Activated CD4-positive, alpha-beta T cell treated with anti-CD3 and anti-CD28 coated beads for 36 hours (primary cell): ENCODE measurements at regions not wholly inside any gene's neighbourhood (a gene's known extent, or its start where the extent isn't known, plus 50 kb on each side); places are given as distances from the start of the nearest gene placed in this dataset.
"Not testable (repeated sequence)": the region's sequence is repeated elsewhere in the genome, so short reads cannot be mapped to it uniquely, and the experiment has no call there.

Experiments
- ATAC-seq: fragments of 200-7000 bp; cut with Tn5 transposase; one replicate; pipeline ENCODE4 v1.10.0; 2021; ENCODE audit warnings: mild to moderate bottlenecking, moderate library complexity
- CTCF ChIA-PET: fragments of 350-600 bp; sonication (Branson Sonifier 250); formaldehyde crosslinking; loops from one replicate; lab custom pipeline; 2021; ENCODE audit warnings: antibody characterized with exemption; lab: Charles Lee
- POLR2A ChIA-PET: fragments of 350-600 bp; sonication (Branson Sonifier 250); formaldehyde crosslinking; loops from one replicate; lab custom pipeline; 2021; ENCODE audit warnings: antibody characterized with exemption, inconsistent platforms; lab: Charles Lee
- DNase-seq: peaks from one replicate; pipeline ENCODE4 v3.0.0-alpha.2; 2020
- H3K27ac Mint-ChIP-seq: one replicate; pipeline ENCODE4 v1.8.0; 2021; ENCODE audit warnings: mixed read lengths
- H3K27me3 Mint-ChIP-seq: one replicate; pipeline ENCODE4 v1.8.0; 2021; ENCODE audit warnings: mixed read lengths
- H3K36me3 Mint-ChIP-seq: one replicate; pipeline ENCODE4 v1.8.0; 2021; ENCODE audit warnings: low read depth, mixed read lengths
- H3K4me1 Mint-ChIP-seq: one replicate; pipeline ENCODE4 v1.8.0; 2021; ENCODE audit warnings: mixed read lengths
- H3K4me3 Mint-ChIP-seq: one replicate; pipeline ENCODE4 v1.8.0; 2021; ENCODE audit warnings: mild to moderate bottlenecking, moderate library complexity, mixed read lengths
- H3K9me3 Mint-ChIP-seq: one replicate; pipeline ENCODE4 v1.8.0; 2021; ENCODE audit warnings: low read depth, mixed read lengths
- intact Hi-C, 2 experiments: fragments of 100-400 bp; cut with DNase I in 1 of 2; cut with micrococcal nuclease in 1 of 2; formaldehyde crosslinking; loops; one replicate each; pipeline versions ENCODE4 v1.14.2 to v1.15.1; 2022 to 2024; cut with DNase I, micrococcal nuclease

DNA sequence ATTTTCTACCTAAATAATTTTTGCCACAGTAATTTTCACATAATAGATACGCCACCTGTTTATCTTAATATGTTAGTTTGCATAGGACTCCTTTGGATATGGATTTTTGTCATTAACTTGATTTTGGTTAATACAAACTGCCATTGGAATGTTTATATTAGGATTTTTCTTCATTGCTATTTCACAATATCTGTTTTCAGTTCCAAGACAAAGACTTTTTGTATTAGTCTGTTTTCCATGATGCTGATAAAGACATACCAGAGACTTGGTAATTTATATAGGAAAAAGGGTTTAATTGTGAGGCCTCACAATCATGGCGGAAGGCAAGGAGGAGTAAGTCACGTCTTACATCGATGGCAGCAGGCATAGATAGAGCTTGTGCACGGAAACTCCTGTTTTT lies 503.1 kb upstream of the TMEFF2 start:
- POLR2A ChIA-PET = no interaction called here
- CTCF ChIA-PET = no interaction called here
- intact Hi-C loops = no loop called here

DNA sequence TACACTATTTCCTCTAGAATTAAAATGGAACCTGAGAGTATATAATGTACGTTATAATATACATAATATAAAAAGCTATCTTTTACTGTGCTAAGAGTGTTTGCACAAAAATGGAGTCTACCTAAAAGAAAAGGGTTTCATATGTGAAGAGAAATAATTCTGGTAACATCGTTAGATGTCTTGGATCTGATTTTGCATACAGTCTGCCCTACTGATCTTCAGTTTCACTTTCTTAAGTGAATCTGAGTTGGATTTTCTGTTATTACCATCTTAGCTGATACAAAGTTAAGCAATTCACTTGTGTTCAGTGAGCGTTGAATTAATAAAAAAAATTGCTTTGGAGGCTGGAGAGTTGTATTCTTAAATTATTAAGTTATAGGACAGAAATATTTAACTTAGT lies 502.1 kb upstream of the TMEFF2 start:
- DNase-seq (no peak), ATAC-seq (no peak)
- Mint-ChIP-seq H3K4me1 (no peaks in the 10 kb centered on the region), H3K27ac (no peak overlapping the region), H3K36me3 (no peaks in the 10 kb centered on the region), H3K9me3 (no peaks in the 10 kb centered on the region), H3K4me3 (no peak overlapping the region), H3K27me3 (no peaks in the 10 kb centered on the region)
- ChIA-PET CTCF (no interaction called here), POLR2A (no interaction called here)
- intact Hi-C loops = no loop called here

More for the DNA sequence above, 503.1 kb upstream of the TMEFF2 start:
- Mint-ChIP-seq H3K4me3 (no peak overlapping the region), H3K4me1 (no peaks in the 10 kb centered on the region), H3K36me3 (no peaks in the 10 kb centered on the region), H3K9me3 (no peaks in the 10 kb centered on the region), H3K27me3 (no peaks in the 10 kb centered on the region), H3K27ac (no peak overlapping the region)
- no peak for ATAC-seq
- DNase-seq = no peak

DNA sequence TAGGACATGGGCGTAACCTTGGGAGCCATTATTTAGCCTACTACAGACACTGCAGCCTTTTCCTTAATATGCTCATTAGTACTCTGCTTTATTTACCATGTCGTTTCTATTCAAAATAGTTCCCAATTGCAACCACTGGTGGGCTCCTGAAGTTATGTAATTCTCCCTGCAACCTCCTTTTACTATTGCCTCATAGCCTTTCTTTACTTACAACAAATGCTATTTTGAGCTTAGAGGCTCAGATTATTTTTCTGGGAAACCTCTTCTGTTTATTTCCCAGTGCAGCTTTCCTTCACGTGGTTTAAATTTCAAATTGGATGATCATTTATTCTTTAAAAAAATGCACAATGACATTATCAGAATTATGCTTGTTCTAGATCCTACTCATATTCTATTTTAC lies 492.3 kb upstream of the TMEFF2 start:
- intact Hi-C loops = no loop called here
- POLR2A ChIA-PET = interaction anchor here (0.7 kb wide), 1 partner anchor 1185 kb away, joined by 3 read pairs; no protein-coding TSS in a partner anchor
- Mint-ChIP-seq H3K4me1 (no peaks in the 10 kb centered on the region), H3K36me3 (no peaks in the 10 kb centered on the region), H3K4me3 (no peak overlapping the region), H3K27ac (no peak overlapping the region), H3K27me3 (no peaks in the 10 kb centered on the region), H3K9me3 (no peaks in the 10 kb centered on the region)
- ATAC-seq (no peak), DNase-seq (no peak)
- CTCF ChIA-PET = no interaction called here

DNA sequence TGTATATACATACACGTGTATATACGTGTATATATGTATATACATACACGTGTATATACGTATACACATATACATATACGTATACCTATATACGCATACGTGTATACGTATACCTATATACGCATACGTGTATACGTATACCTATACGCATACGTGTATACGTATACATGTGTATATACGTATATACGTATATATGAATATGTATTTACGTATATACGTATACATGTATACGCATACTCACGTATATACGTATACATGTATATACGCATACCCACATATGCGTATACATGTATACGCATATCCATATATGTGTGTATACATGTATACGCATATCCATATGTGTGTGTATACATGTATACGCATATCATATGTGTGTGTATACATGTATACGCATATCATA lies 487.8 kb upstream of the TMEFF2 start:
- POLR2A ChIA-PET, ATAC-seq, CTCF ChIA-PET, H3K4me1 Mint-ChIP-seq, H3K27me3 Mint-ChIP-seq, H3K9me3 Mint-ChIP-seq, DNase-seq, H3K36me3 Mint-ChIP-seq, H3K4me3 Mint-ChIP-seq, H3K27ac Mint-ChIP-seq, intact Hi-C loops: not testable (repeated sequence)

GRCh38 chr2:192675681-192676080 lies 480.9 kb upstream of the TMEFF2 start:
- no peak for ATAC-seq
- Mint-ChIP-seq H3K4me1 (no peaks in the 10 kb centered on the region), H3K4me3 (no peak overlapping the region), H3K27me3 (no peaks in the 10 kb centered on the region), H3K36me3 (no peaks in the 10 kb centered on the region), H3K27ac (no peak overlapping the region), H3K9me3 (no peaks in the 10 kb centered on the region)
- intact Hi-C loops = no loop called here
- ChIA-PET CTCF (interaction anchor here (0.6 kb wide), 1 partner anchor 66 kb away, joined by 3 read pairs; no protein-coding TSS in a partner anchor), POLR2A (no interaction called here)
- DNase-seq = no peak

DNA sequence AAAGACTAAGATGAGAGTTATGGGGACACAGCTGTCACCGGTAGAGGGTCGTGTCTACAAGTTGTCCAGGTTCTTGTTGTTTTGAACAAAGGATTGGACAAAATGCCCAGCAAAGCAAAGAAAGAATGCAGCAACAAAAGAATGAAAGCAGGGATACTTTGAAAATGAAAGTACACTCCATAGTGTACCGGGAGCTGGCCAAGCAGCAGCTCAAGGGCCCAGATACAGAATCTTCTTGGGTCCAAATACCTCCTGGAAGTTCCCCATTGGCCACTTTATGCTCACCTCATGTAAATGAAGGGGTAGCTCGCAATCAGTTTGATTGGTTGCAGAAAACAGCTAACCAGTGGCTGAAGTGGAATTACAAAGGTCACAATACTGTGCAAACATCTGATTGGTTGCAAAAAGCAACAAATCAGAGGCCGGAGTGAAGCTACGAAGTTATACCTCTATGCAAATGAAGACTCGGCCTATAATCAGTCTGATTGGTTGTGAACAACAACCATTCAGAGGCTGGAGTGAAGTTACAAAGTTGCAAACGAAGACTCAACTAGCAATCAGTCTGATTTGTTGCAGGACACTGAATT lies 474.9 kb upstream of the TMEFF2 start:
- POLR2A ChIA-PET = no interaction called here

GRCh38 chr2:192660555-192660954 lies 465.8 kb upstream of the TMEFF2 start:
- H3K36me3 Mint-ChIP-seq, DNase-seq, H3K4me3 Mint-ChIP-seq, ATAC-seq, POLR2A ChIA-PET, CTCF ChIA-PET, intact Hi-C loops, H3K27ac Mint-ChIP-seq, H3K9me3 Mint-ChIP-seq, H3K4me1 Mint-ChIP-seq, H3K27me3 Mint-ChIP-seq: not testable (repeated sequence)

More for the DNA sequence above, 474.9 kb upstream of the TMEFF2 start:
- no peak overlapping the region for H3K27ac Mint-ChIP-seq
- no peaks in the 10 kb centered on the region for H3K27me3 Mint-ChIP-seq
- DNase-seq = no peak
- H3K36me3 Mint-ChIP-seq = no peaks in the 10 kb centered on the region
- no peaks in the 10 kb centered on the region for H3K4me1 Mint-ChIP-seq
- H3K9me3 Mint-ChIP-seq = no peaks in the 10 kb centered on the region
- CTCF ChIA-PET = interaction anchor here (0.6 kb wide), 1 partner anchor 16 kb away, joined by 3 read pairs; no protein-coding TSS in a partner anchor
- H3K4me3 Mint-ChIP-seq = no peak overlapping the region
- no peak for ATAC-seq
- intact Hi-C loops = no loop called here

DNA sequence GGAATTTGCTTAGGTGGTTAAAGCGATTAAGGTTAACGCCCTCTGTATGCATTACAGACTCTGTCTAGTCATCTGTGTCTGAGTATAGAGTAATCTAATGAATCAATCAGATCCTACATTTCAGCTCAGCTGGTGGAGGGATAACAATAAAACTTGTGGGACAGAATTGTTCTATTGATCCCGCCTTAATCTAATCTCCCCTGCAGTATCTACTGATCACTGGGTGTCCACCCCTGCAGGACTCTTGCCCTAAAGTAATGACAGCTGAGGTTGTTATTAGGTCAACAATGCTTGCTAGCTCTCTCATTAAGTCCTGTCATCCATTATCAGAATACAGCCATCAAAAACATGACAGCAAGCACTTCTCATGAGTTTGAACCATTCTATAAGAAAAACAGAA lies 462.6 kb upstream of the TMEFF2 start:
- intact Hi-C loops = no loop called here
- H3K27ac Mint-ChIP-seq = no peak overlapping the region
- no peaks in the 10 kb centered on the region for H3K36me3 Mint-ChIP-seq
- CTCF ChIA-PET = no interaction called here
- no peaks in the 10 kb centered on the region for H3K9me3 Mint-ChIP-seq
- DNase-seq (no peak), ATAC-seq (no peak)
- no peak overlapping the region for H3K4me3 Mint-ChIP-seq
- no peaks in the 10 kb centered on the region for H3K4me1 Mint-ChIP-seq
- POLR2A ChIA-PET = interaction anchor here (0.7 kb wide), 1 partner anchor 46 kb away, joined by 3 read pairs; no protein-coding TSS in a partner anchor
- H3K27me3 Mint-ChIP-seq = no peaks in the 10 kb centered on the region

DNA sequence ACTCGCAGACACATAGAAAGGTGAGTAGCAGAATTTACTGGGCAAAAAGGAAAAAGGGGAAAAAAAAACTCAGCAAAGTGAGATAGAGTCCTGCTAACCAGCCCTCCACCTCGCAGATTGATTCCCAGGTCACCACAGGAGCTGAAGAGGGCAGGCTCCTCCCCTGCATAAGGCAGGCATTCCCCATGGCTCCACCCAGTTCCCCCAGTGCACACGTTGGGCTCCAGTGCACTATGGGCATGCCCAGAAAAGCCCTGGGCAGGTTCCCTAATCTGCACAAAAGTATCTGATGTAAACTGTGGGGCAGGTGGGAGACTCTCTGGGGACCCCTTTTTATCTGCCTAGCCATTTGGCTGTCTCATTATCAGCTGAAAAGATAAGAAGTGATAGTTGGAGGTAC lies 461.2 kb upstream of the TMEFF2 start:
- DNase-seq = no peak
- Mint-ChIP-seq H3K27ac (no peak overlapping the region), H3K27me3 (no peaks in the 10 kb centered on the region), H3K4me3 (no peak overlapping the region), H3K4me1 (no peaks in the 10 kb centered on the region), H3K9me3 (no peaks in the 10 kb centered on the region), H3K36me3 (no peaks in the 10 kb centered on the region)
- ChIA-PET CTCF (interaction anchor here (0.7 kb wide), 1 partner anchor 101 kb away, joined by 3 read pairs; no protein-coding TSS in a partner anchor), POLR2A (no interaction called here)
- intact Hi-C loops = no loop called here
- ATAC-seq = no peak

GRCh38 chr2:192645811-192646598 lies 451.3 kb upstream of the TMEFF2 start:
- Mint-ChIP-seq H3K36me3 (no peaks in the 10 kb centered on the region), H3K27ac (no peak overlapping the region), H3K27me3 (no peaks in the 10 kb centered on the region), H3K4me1 (no peaks in the 10 kb centered on the region), H3K4me3 (no peak overlapping the region), H3K9me3 (peaks cover 1% of the 10 kb centered on the region)
- ChIA-PET POLR2A (no interaction called here), CTCF (interaction anchor here (0.8 kb wide), 1 partner anchor 32 kb away, joined by 3 read pairs; no protein-coding TSS in a partner anchor)
- DNase-seq (no peak), ATAC-seq (no peak)
- intact Hi-C loops = no loop called here

DNA sequence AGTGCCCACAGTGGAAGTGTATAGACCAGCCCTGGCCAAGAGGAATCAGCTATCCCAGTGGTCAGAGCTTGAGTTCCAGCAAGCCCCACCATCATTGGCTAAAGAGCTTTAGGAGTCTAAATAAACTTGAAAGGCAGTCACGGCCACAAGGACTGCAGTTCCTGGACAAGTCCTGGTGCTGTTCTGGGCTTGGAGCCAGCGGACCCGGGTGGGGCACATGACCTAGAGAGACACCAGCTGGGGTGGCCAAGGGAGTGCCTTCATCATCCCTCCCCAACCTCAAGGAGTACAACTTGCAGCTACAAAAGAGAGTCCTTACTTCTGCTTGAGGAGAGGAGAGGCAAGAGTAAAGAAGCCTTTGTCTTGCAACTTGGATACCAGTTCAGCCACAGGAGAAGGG lies 439.8 kb upstream of the TMEFF2 start:
- ATAC-seq (no peak), DNase-seq (no peak)
- ChIA-PET POLR2A (no interaction called here), CTCF (no interaction called here)
- intact Hi-C loops = no loop called here
- no peak overlapping the region for H3K4me3 Mint-ChIP-seq
- H3K27me3 Mint-ChIP-seq = no peaks in the 10 kb centered on the region
- no peaks in the 10 kb centered on the region for H3K4me1 Mint-ChIP-seq
- H3K9me3 Mint-ChIP-seq = peaks cover 2% of the 10 kb centered on the region
- no peak overlapping the region for H3K27ac Mint-ChIP-seq
- no peaks in the 10 kb centered on the region for H3K36me3 Mint-ChIP-seq

DNA sequence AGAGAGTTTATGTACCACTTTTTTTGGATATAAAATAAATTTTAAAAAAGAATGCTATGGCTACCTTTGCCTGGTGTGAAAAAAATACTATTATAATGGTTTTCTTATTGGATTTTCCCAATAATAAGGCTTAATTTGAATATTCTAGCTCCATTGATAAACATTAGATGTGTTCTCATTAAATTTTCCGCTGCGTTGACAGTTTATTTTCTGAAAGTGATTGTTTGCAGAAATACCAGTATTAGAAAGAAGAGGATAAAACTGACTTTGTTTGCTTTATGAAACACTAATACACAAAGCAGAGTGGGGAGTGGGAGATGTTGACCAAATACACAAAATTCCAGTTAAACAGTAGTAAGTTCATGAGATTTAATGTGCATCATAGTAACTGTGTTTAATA lies 433.3 kb upstream of the TMEFF2 start:
- ChIA-PET POLR2A (no interaction called here), CTCF (no interaction called here)
- no peak overlapping the region for H3K27ac Mint-ChIP-seq
- no peak for DNase-seq
- H3K4me3 Mint-ChIP-seq = no peak overlapping the region
- no peaks in the 10 kb centered on the region for H3K36me3 Mint-ChIP-seq
- no peaks in the 10 kb centered on the region for H3K27me3 Mint-ChIP-seq
- no peaks in the 10 kb centered on the region for H3K9me3 Mint-ChIP-seq
- no peak for ATAC-seq
- intact Hi-C loops = no loop called here
- no peaks in the 10 kb centered on the region for H3K4me1 Mint-ChIP-seq
